IMR-90 (cell line): ENCODE measurements at regions not wholly inside any gene's neighbourhood (a gene's known extent, or its start where the extent isn't known, plus 50 kb on each side); places are given as distances from the start of the nearest gene placed in this dataset.

Source experiments
- ATAC-seq: fragments of 200-7000 bp; cut with Tn5 transposase; 2 replicates; pipeline ENCODE4 v1.9.1; 2020; ENCODE audit warnings: low read depth, mild to moderate bottlenecking, moderate library complexity
- BruUV-seq: library from RNA; stranded (reverse); fragments of 400-500 nt; replicated peaks from 2 replicates; lab custom pipeline; 2021; lab: Mats Ljungman, UMichigan
- CTCF ChIA-PET: fragments of 300-600 bp; formaldehyde crosslinking; extraction: SDS; loops from one replicate; lab custom pipeline; 2021; ENCODE audit warnings: antibody characterized with exemption; lab: Yijun Ruan, JAX
- POLR2A ChIA-PET: fragments of 300-600 bp; sonication (Branson Sonifier 250); formaldehyde crosslinking; loops from one replicate; lab custom pipeline; 2022; ENCODE audit warnings: antibody characterized with exemption; ENCODE audit not compliant: unreplicated experiment; lab: Charles Lee
- DNase-seq: peaks from one replicate; pipeline ENCODE4 v3.0.0; 2013
- H2AFZ ChIP-seq: replicated peaks from 2 replicates; pipeline ENCODE3; 2013; ENCODE audit warnings: low read length, mild to moderate bottlenecking; ENCODE audit not compliant: poor library complexity
- H2AK5ac ChIP-seq: 2 replicates; pipeline ENCODE4 v1.6.1; 2013; ENCODE audit warnings: low read depth, low read length, inconsistent platforms
- H2AK9ac ChIP-seq: replicated peaks from 2 replicates; pipeline ENCODE3; 2013; ENCODE audit warnings: mild to moderate bottlenecking, low read depth, low read length, moderate library complexity; ENCODE audit not compliant: poor library complexity
- H2BK120ac ChIP-seq: 2 replicates; pipeline ENCODE4 v1.6.1; 2013; ENCODE audit warnings: low read depth, low read length, inconsistent platforms
- H2BK15ac ChIP-seq: 3 replicates; pipeline ENCODE4 v1.6.1; 2013; ENCODE audit warnings: low read depth, low read length, inconsistent platforms
- H2BK20ac ChIP-seq: 2 replicates; pipeline ENCODE4 v1.6.1; 2013; ENCODE audit warnings: low read depth, mild to moderate bottlenecking, inconsistent platforms, low read length, moderate library complexity
- H2BK5ac ChIP-seq: 2 replicates; pipeline ENCODE4 v1.6.1; 2013; ENCODE audit warnings: mild to moderate bottlenecking, low read depth, low read length, inconsistent platforms; ENCODE audit not compliant: poor library complexity, severe bottlenecking
- H3K14ac ChIP-seq: replicated peaks from 2 replicates; pipeline ENCODE4 v1.6.1; 2013; ENCODE audit warnings: low read depth, low read length, inconsistent platforms
- H3K18ac ChIP-seq: 2 replicates; pipeline ENCODE4 v1.6.1; 2013; ENCODE audit warnings: low read depth, low read length, control low read depth
- H3K23ac ChIP-seq: 2 replicates; pipeline ENCODE4 v1.6.1; 2013; ENCODE audit warnings: low read depth, low read length, inconsistent platforms
- H3K27ac ChIP-seq: 2 replicates; pipeline ENCODE4 v1.5.1; 2013; ENCODE audit warnings: mild to moderate bottlenecking, control low read depth, low read length; ENCODE audit not compliant: insufficient read depth
- H3K27me3 ChIP-seq: 2 replicates; pipeline ENCODE4 v1.6.1; 2013; ENCODE audit warnings: low read length; ENCODE audit not compliant: control insufficient read depth, insufficient read depth
- H3K36me3 ChIP-seq: 2 replicates; pipeline ENCODE4 v1.6.1; 2013; ENCODE audit warnings: low read length, mixed read lengths; ENCODE audit not compliant: control insufficient read depth, insufficient read depth
- H3K4ac ChIP-seq: 2 replicates; pipeline ENCODE4 v1.6.1; 2013; ENCODE audit warnings: low read depth, low read length, inconsistent platforms
- H3K4me1 ChIP-seq: 2 replicates; pipeline ENCODE4 v1.6.1; 2013; ENCODE audit warnings: low read length, mixed read lengths; ENCODE audit not compliant: control insufficient read depth, insufficient read depth
- H3K4me2 ChIP-seq: 2 replicates; pipeline ENCODE4 v1.6.1; 2013; ENCODE audit warnings: low read depth, mild to moderate bottlenecking, control low read depth, low read length, moderate library complexity
- H3K4me3 ChIP-seq: 2 replicates; pipeline ENCODE4 v1.5.1; 2013; ENCODE audit warnings: low read depth, mild to moderate bottlenecking, control low read depth, low read length, moderate library complexity; ENCODE audit not compliant: insufficient read depth
- H3K56ac ChIP-seq: 2 replicates; pipeline ENCODE4 v1.6.1; 2013; ENCODE audit warnings: low read length, inconsistent platforms; ENCODE audit not compliant: insufficient read depth; ENCODE audit errors: extremely low read depth
- H3K79me1 ChIP-seq, 2 experiments: 2 replicates each; pipeline ENCODE4 v1.6.1; 2013; ENCODE audit warnings: low read length in 2 of 2, inconsistent platforms in 1 of 2, low read depth in 1 of 2
- H3K9ac ChIP-seq: 2 replicates; pipeline ENCODE4 v1.6.1; 2013; ENCODE audit warnings: low read depth, low read length, control low read depth
- H3K9me1 ChIP-seq: 2 replicates; pipeline ENCODE4 v1.6.1; 2013; ENCODE audit warnings: low read length, inconsistent platforms; ENCODE audit not compliant: insufficient read depth
- H3K9me3 ChIP-seq: 2 replicates; pipeline ENCODE4 v1.6.1; 2013; ENCODE audit warnings: low read length; ENCODE audit not compliant: control insufficient read depth, insufficient read depth
- H4K20me1 ChIP-seq: 2 replicates; pipeline ENCODE4 v1.6.1; 2013; ENCODE audit warnings: low read length, inconsistent platforms; ENCODE audit not compliant: insufficient read depth
- H4K5ac ChIP-seq: 2 replicates; pipeline ENCODE4 v1.6.1; 2013; ENCODE audit warnings: mild to moderate bottlenecking, low read depth, low read length, control low read depth
- H4K8ac ChIP-seq, 2 experiments: 2 replicates each; pipeline ENCODE4 v1.6.1; 2013; ENCODE audit warnings: low read depth in 2 of 2, low read length in 2 of 2, control low read depth in 1 of 2, inconsistent platforms in 1 of 2
- H4K91ac ChIP-seq: 2 replicates; pipeline ENCODE4 v1.6.1; 2013; ENCODE audit warnings: low read depth, low read length, inconsistent platforms; ENCODE audit not compliant: insufficient read depth
- CEBPB ChIP-seq: IDR thresholded peaks from 2 replicates; pipeline ENCODE4 v1.6.1; 2012; ENCODE audit warnings: low read depth, low read length, improper control_type of control experiment
- CHD1 ChIP-seq: IDR thresholded peaks from 2 replicates; pipeline ENCODE4 v1.6.1; 2012; ENCODE audit warnings: low read depth, low read length, improper control_type of control experiment
- MAFK ChIP-seq: IDR thresholded peaks from 2 replicates; pipeline ENCODE4 v1.6.1; 2012; ENCODE audit warnings: low read depth, low read length, improper control_type of control experiment
- MAZ ChIP-seq: IDR thresholded peaks from 2 replicates; pipeline ENCODE4 v1.6.1; 2012; ENCODE audit warnings: low read depth, mild to moderate bottlenecking, low read length, improper control_type of control experiment, moderate library complexity, borderline replicate concordance
- MXI1 ChIP-seq: IDR thresholded peaks from 2 replicates; pipeline ENCODE4 v1.6.1; 2012; ENCODE audit warnings: low read depth, mild to moderate bottlenecking, low read length, moderate library complexity, borderline replicate concordance
- POLR2A ChIP-seq: IDR thresholded peaks from 2 replicates; pipeline ENCODE4 v1.6.1; 2012; ENCODE audit warnings: mild to moderate bottlenecking, low read depth, low read length
- RAD21 ChIP-seq: IDR thresholded peaks from 2 replicates; pipeline ENCODE4 v1.6.1; 2012; ENCODE audit warnings: low read length, improper control_type of control experiment
- RCOR1 ChIP-seq: IDR thresholded peaks from 2 replicates; pipeline ENCODE4 v1.6.1; 2012; ENCODE audit warnings: mild to moderate bottlenecking, low read length, improper control_type of control experiment; ENCODE audit not compliant: insufficient replicate concordance
- RFX5 ChIP-seq: IDR thresholded peaks from 2 replicates; pipeline ENCODE4 v1.8.0; 2012; ENCODE audit warnings: low read depth, mild to moderate bottlenecking, low read length, moderate library complexity
- SMC3 ChIP-seq: fragments of 150-350 bp; IDR thresholded peaks from 2 replicates; pipeline ENCODE4 v1.6.1; 2016; ENCODE audit warnings: low read depth, mild to moderate bottlenecking, antibody characterized with exemption, low read length, moderate library complexity
- WGBS, 2 experiments: methylation state at CpG; one replicate each; pipeline versions ENCODE4 v1.1.5 to v1.1.7; 2013; ENCODE audit warnings: missing lambda C conversion rate in 2 of 2; ENCODE audit not compliant: insufficient read length in 1 of 2; ENCODE audit errors: extremely low coverage in 2 of 2; 5-methylcytosine and 5-hydroxymethylcytosine counted together
- dilution Hi-C: fragments of 300-500 bp; cut with HindIII; formaldehyde crosslinking; loops from one replicate; pipeline ENCODE4 v1.14.3; 2018; ENCODE audit warnings: low sequenced_read_pairs; ENCODE audit not compliant: unreplicated experiment
- in situ Hi-C: fragments of 300-500 bp; cut with MboI; formaldehyde crosslinking; loops from 3 replicates; pipeline ENCODE4 v1.14.3; 2019; ENCODE audit warnings: low sequenced_read_pairs, inconsistent platforms, mixed read lengths
- intact Hi-C: fragments of 100-400 bp; cut with micrococcal nuclease; formaldehyde crosslinking; loops from 2 replicates; pipeline ENCODE4 v1.10.0; 2022
- TF ChIP-seq, protein P1 (sequence below): conservative IDR thresholded peaks from 2 replicates; pipeline ENCODE4 v1.5.1; 2012; ENCODE audit warnings: mild to moderate bottlenecking, low read depth, low read length, improper control_type of control experiment

DNA sequence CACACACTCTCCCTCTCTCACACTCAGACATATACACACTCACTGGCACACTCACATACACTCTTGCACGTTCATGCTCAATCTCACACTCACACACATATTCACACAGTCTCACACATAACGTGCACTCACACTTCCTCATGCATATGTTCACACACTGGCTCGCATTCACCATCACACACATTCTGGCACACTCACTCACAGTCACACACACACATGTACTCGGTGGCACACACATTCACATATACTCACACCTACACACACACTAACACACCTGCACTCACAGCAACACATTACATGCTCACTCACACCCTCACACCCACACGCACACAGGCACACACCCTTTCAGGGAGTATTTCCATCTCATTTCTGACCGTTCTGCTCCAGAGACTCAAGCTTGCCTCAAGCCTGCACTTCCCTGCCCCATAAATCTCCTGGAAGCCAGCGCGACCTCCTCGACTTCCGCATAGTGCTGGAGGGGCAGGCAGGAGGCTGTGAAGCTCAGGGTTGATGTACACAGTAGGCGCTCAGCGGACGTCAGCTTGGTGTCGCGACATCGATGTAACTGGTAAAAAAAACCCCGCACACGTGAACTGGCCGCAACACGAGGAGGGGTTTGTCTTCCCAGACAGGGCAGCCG, 66.7 kb upstream of the FOXF1 start:
- ChIA-PET CTCF (no interaction called here), POLR2A (no interaction called here)
- Histone ChIP-seq H2AFZ (no peak overlapping the region), H2BK120ac (no peak overlapping the region), H3K36me3 (no peaks in the 10 kb centered on the region), H3K4me3 (no peak overlapping the region), H3K4me2 (no peak overlapping the region), H3K9ac (no peak overlapping the region), H3K14ac (0 out of 2 replicates have a peak overlapping the region, but pooled peaks have one; percentile 30), H2AK5ac (peak overlapping the region; percentile 17; the same call in 1 of the 2 replicates), H3K79me1 (no peaks in the 10 kb centered on the region), H2BK5ac (no peak overlapping the region), H4K91ac (peak overlapping the region; percentile 31), H3K27ac (no peak overlapping the region), H3K4ac (peak overlapping the region; percentile 5; the same call in 1 of the 2 replicates), H3K4me1 (peaks cover 6% of the 10 kb centered on the region), H4K8ac (no peak overlapping the region), H3K9me1 (peaks cover 11% of the 10 kb centered on the region), H2BK20ac (no peak overlapping the region), H3K23ac (no peak overlapping the region), H4K5ac (no peak overlapping the region), H3K56ac (no peak overlapping the region), H2AK9ac (no peak overlapping the region), H2BK15ac (no peak overlapping the region), H3K9me3 (no peaks in the 10 kb centered on the region), H4K20me1 (no peaks in the 10 kb centered on the region), H3K18ac (no peak overlapping the region), H3K27me3 (no peaks in the 10 kb centered on the region; the same call in 1 of the 2 replicates)
- dilution Hi-C loops (no loop called here), intact Hi-C loops (no loop called here), in situ Hi-C loops (no loop called here)
- 94% methylated on average over 4 of the region's 21 CpGs; no CpG with 5 or more reads in 1 of the 2 experiments for WGBS, 2 experiments
- ATAC-seq (no peak), DNase-seq (no peak)
- BruUV-seq, result no TSS peak
- TF ChIP-seq MXI1 (no peak), MAZ (no peak), CHD1 (no peak), RAD21 (no peak), RFX5 (no peak), SMC3 (no peak), MAFK (no peak), POLR2A (no peak), RCOR1 (no peak), CEBPB (no peak)
- TF ChIP-seq, protein P1, sequence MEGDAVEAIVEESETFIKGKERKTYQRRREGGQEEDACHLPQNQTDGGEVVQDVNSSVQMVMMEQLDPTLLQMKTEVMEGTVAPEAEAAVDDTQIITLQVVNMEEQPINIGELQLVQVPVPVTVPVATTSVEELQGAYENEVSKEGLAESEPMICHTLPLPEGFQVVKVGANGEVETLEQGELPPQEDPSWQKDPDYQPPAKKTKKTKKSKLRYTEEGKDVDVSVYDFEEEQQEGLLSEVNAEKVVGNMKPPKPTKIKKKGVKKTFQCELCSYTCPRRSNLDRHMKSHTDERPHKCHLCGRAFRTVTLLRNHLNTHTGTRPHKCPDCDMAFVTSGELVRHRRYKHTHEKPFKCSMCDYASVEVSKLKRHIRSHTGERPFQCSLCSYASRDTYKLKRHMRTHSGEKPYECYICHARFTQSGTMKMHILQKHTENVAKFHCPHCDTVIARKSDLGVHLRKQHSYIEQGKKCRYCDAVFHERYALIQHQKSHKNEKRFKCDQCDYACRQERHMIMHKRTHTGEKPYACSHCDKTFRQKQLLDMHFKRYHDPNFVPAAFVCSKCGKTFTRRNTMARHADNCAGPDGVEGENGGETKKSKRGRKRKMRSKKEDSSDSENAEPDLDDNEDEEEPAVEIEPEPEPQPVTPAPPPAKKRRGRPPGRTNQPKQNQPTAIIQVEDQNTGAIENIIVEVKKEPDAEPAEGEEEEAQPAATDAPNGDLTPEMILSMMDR, result no peak
